Neutrophil (primary cell): ENCODE measurements at regions not wholly inside any gene's neighbourhood (a gene's known extent, or its start where the extent isn't known, plus 50 kb on each side); places are given as distances from the start of the nearest gene placed in this dataset.

Source experiments
- H3K27ac ChIP-seq: fragments of 200-600 bp; sonication (generic); 2 replicates; pipeline ENCODE4 v1.5.1; 2016; ENCODE audit warnings: mild to moderate bottlenecking, moderate library complexity
- H3K27me3 ChIP-seq: fragments of 200-600 bp; sonication (generic); 2 replicates; pipeline ENCODE4 v1.6.0; 2016; ENCODE audit warnings: mild to moderate bottlenecking
- H3K36me3 ChIP-seq: fragments of 200-600 bp; sonication (generic); 2 replicates; pipeline ENCODE4 v1.5.1; 2017
- H3K4me1 ChIP-seq, 2 experiments: fragments of 200-600 bp in 1 of 2; sonication (generic) in 1 of 2; 1 replicate in 1 of 2; 2 replicates in 1 of 2; pipeline versions ENCODE4 v1.5.1 to v1.6.1; 2013 to 2016; ENCODE audit warnings: low read depth in 1 of 2, low read length in 1 of 2, mild to moderate bottlenecking in 1 of 2, moderate library complexity in 1 of 2; ENCODE audit not compliant: control insufficient read depth in 1 of 2, insufficient read depth in 1 of 2
- H3K4me3 ChIP-seq, 2 experiments: fragments of 200-600 bp in 1 of 2; sonication (generic) in 1 of 2; 1 replicate in 1 of 2; 2 replicates in 1 of 2; pipeline ENCODE4 v1.5.1; 2013 to 2016; ENCODE audit warnings: low read depth in 1 of 2, low read length in 1 of 2, mild to moderate bottlenecking in 1 of 2, moderate library complexity in 1 of 2
- H3K9me3 ChIP-seq: fragments of 200-600 bp; sonication (generic); 2 replicates; pipeline ENCODE4 v1.5.1; 2016
- TF ChIP-seq, protein P1 (sequence below): fragments of 200-600 bp; sonication (generic); IDR thresholded peaks from 2 replicates; pipeline ENCODE4 v1.5.1; 2016; ENCODE audit warnings: antibody characterized with exemption

DNA sequence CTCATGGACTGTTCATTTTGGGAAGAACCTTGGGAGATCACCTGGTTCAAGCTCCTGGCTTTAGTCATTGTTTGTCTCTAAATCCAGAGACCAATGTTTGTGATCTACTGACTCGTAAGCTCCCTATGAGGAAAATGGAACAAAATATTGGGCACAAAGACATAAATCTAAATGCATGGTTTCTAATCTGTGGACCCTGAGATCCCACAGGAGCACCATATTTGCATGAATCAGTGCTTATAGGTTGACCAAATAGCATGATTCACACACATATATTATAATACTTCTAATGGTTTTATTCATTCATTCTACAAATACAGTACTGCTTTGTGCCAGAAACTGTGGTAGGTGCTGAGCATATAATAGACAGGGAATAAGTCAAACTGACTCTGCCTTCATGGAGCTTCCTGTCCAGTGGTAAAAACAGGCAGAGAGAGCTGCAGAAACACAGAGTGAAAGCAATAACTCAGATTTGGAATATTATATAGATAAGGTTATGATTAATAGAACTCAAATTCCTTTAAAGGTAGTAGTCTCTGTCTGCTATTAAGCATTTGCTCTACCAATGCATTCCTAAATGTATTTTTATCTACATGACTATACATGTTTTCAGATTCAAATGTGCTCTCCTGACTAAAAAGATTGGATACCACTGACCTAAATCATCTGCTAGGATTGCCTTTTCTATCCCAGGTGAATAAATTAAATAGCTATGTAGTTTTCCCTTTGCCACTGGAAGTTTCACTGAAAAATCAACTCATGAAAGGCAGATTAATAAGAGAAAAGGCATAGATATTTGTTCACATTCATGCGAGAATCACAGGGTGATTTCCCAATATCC, 198.6 kb upstream of the CAMK1G start:
- Histone ChIP-seq H3K4me3 (no peak overlapping the region), H3K9me3 (no peaks in the 10 kb centered on the region), H3K36me3 (no peaks in the 10 kb centered on the region), H3K27ac (no peak overlapping the region), H3K4me1 (no peaks in the 10 kb centered on the region), H3K27me3 (no peaks in the 10 kb centered on the region)
- TF ChIP-seq, protein P1, sequence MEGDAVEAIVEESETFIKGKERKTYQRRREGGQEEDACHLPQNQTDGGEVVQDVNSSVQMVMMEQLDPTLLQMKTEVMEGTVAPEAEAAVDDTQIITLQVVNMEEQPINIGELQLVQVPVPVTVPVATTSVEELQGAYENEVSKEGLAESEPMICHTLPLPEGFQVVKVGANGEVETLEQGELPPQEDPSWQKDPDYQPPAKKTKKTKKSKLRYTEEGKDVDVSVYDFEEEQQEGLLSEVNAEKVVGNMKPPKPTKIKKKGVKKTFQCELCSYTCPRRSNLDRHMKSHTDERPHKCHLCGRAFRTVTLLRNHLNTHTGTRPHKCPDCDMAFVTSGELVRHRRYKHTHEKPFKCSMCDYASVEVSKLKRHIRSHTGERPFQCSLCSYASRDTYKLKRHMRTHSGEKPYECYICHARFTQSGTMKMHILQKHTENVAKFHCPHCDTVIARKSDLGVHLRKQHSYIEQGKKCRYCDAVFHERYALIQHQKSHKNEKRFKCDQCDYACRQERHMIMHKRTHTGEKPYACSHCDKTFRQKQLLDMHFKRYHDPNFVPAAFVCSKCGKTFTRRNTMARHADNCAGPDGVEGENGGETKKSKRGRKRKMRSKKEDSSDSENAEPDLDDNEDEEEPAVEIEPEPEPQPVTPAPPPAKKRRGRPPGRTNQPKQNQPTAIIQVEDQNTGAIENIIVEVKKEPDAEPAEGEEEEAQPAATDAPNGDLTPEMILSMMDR = no peak

DNA sequence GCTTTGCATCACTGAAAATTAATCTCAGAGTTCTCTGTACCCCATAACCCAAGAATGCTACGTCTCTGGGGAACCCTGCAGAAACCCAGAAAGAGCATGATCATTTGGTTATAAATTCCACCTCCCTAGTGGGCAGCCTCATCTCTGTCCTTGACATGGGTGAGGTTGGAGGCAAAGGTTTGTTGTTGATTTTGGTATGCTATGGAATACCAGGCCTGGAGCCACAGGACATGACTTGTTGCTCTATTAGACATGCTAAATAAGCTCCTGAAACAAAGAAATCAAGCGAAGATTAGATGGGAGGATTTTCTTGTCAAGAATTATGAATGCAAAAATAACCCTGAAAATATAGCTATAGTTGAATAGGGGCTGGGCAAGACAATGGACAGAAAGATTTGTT, 197.4 kb upstream of the CAMK1G start:
- no peaks in the 10 kb centered on the region for H3K36me3 ChIP-seq
- TF ChIP-seq, protein P1 = no peak
- no peak overlapping the region for H3K4me3 ChIP-seq
- H3K4me1 ChIP-seq = no peaks in the 10 kb centered on the region
- H3K27ac ChIP-seq = no peak overlapping the region
- no peaks in the 10 kb centered on the region for H3K27me3 ChIP-seq
- H3K9me3 ChIP-seq = no peaks in the 10 kb centered on the region

DNA sequence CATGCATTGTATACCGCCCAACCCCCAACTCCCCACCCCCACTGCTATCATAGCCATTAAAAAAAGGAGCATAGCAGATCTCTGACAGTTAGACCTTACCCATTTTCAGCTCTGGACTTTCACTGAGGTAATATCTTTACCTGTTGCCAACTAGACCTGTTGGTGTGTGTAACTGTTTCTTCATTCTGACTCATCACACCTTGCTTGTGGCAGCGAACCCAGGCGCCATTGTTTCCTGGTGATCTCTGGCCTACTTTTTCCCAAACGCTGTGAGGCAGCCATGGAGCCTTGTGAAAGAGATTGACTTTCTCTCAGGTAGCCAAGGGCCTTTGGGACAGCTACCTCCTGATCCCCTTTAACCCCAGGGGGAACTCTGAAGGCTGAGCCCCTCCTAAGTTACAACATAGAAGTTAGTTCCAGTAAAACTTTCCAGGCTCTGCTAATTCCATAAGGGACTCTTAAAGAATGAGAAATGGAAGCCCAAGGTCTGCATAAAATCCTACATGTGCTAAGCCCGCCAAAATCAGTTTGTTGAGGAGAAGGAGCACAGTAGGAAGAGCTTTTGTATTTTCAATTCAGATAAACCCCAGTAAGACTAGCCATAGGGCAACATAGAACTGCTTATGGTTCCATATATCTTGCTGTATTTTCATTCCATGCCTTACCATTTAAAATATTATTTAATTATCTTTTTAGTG, 196.1 kb upstream of the CAMK1G start:
- no peak overlapping the region for H3K4me3 ChIP-seq
- no peaks in the 10 kb centered on the region for H3K4me1 ChIP-seq
- H3K27me3 ChIP-seq = no peaks in the 10 kb centered on the region
- TF ChIP-seq, protein P1 = no peak
- no peaks in the 10 kb centered on the region for H3K9me3 ChIP-seq
- H3K36me3 ChIP-seq = no peaks in the 10 kb centered on the region
- no peak overlapping the region for H3K27ac ChIP-seq

DNA sequence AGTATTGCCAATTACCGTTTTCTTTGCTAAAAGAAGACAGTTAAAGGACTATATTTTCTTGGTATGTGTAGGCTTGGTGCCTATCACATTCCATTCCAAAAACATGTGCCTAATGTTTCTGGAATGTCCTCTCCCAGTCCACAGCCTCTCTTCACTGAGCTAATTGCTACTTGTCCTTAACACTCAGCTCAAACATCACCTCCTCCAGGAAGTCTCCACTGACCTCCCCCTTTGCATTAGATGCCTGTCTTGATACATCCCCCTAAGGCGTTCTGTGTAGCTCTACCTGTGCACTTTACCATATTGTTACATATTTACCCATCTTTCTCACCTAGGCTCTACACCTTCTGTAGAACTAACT, 195.6 kb upstream of the CAMK1G start:
- H3K36me3 ChIP-seq = no peaks in the 10 kb centered on the region
- TF ChIP-seq, protein P1 = no peak
- no peak overlapping the region for H3K27ac ChIP-seq
- H3K27me3 ChIP-seq = no peaks in the 10 kb centered on the region
- H3K9me3 ChIP-seq = no peaks in the 10 kb centered on the region
- no peak overlapping the region for H3K4me3 ChIP-seq
- no peaks in the 10 kb centered on the region for H3K4me1 ChIP-seq

DNA sequence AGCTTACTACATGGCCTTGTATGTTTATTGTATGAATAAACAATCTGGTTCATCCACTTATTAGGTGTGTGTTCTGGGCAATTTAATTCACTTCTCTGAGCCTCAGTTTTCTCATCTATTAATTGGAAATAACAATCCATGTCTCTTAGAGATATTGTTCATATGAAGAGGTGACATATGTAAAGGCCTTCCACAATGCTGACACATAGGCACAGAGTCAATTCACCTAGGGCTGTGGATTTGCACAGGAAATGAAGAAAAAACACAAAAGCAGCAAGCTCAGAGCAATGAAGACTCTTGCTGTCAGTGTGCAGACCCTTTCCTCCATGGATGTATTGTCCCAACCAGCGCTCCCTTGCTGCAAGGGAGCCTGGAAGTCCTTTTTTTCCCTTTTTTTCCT, 195.2 kb upstream of the CAMK1G start:
- Histone ChIP-seq H3K9me3 (no peaks in the 10 kb centered on the region), H3K4me1 (no peaks in the 10 kb centered on the region), H3K27ac (no peak overlapping the region), H3K4me3 (no peak overlapping the region), H3K36me3 (no peaks in the 10 kb centered on the region), H3K27me3 (no peaks in the 10 kb centered on the region)
- TF ChIP-seq, protein P1 = no peak
